HG03457 (cell line): ENCODE measurements at regions not wholly inside any gene's neighbourhood (a gene's known extent, or its start where the extent isn't known, plus 50 kb on each side); places are given as distances from the start of the nearest gene placed in this dataset.

Source experiments
- ATAC-seq: cut with Tn5 transposase; IDR thresholded peaks from one replicate; pipeline ENCODE4 v1.9.1; 2021; ENCODE audit warnings: moderate number of reproducible peaks; ENCODE audit not compliant: unreplicated experiment

DNA sequence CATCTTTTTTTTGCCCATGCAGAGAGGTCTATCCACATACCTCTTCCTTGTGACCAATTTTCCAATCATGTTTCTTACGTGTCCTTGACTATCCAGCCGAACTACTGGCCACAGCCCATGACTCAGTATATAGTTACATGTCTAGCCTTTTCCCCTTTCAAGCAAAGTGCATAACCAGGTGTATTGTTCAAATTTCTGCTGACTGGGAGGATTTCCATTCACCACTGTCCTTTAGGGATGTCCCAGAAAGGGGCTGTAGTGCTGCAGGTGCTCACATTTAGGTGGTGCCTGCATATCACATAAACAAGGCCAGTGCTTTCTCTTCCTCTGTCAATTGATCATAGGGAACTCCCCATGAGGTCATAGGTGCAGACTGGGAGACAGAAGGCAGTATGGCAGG lies 69.4 kb upstream of the ALDH1A3 start:
- no peak for ATAC-seq

GRCh38 chr15:100810831-100811230 lies 68.8 kb upstream of the ALDH1A3 start:
- no peak for ATAC-seq

DNA sequence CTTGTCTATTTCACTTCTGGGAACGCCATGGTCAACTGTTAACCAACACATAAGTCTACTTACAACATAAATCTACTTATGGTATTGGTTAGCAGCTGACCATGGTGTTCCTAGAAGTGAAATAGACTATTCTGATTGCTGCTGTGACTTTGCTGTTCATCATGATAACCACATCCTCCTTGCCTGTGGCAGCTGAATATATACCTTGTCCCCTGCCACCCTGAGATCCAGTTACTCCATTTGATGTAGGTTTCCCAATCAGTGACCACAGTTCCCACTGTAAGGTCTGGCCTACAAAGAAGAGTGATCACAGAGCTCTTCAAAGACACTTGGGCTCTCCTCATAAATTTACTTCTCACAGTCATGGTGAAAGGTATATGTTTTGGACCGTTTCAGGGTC lies 66.8 kb upstream of the ALDH1A3 start:
- no peak for ATAC-seq

DNA sequence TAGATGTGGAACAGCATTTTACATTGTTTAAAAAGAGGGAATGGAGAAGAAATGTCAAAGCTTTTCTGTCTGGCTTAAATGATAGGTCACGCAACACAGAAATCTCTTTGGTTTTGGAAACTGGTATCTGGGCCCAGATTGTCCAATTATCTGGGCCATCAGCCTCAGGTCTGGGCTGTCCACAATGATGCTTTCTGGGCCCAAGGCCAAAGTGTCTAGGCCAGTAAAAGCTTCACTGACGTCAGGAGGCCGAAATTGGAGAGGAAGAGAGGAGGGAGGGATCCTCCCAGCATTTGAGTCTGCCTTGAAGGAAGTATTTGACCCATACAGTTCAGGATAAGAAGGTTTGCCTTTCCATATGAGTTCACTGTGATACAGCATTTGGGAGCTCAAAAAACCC lies 60.7 kb upstream of the ALDH1A3 start:
- no peak for ATAC-seq

DNA sequence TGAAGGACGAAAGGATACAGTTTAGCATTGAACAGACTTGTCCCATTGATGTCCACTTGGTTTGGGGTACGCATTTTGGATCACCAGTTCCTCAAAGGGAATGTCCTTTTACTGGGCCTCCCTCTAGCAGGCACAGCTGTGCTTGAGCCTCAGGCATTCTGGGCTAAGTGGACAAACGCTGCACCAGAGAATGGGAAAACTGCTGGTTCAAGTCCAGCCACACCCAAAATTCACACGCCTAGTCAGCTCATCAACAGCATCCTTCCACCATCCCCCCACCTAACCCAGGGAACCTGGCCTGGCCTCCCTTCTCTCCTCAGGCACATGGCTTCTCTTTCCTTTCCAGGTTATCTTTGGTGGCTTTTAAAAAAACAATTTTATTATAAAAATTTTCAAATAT lies 59.1 kb upstream of the ALDH1A3 start:
- no peak for ATAC-seq

- no peak for ATAC-seq
Measured at GRCh38 chr15:100821327-100821726, 58.3 kb upstream of the ALDH1A3 start.

DNA sequence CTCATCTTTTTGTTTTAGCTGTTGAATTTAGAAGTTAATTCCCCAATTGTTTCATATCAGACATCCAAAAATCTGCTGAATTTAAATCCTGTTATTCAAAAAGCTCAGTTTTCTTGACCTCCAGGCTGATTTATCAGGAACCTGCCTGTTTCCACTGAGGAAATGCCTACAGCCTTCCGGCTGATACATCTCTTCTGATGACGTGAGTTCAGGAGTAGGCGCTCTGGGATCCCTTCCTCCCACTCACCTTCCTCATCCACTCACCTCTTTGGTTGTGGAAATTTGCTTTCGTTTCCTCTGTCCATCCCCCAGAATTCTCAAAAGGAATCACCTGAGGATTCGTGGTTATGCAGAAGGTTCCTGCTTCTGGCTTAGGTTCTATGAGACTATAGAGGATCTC lies 55.4 kb upstream of the ALDH1A3 start:
- ATAC-seq = no peak

GRCh38 chr15:100829457-100829856 lies 50.2 kb upstream of the ALDH1A3 start:
- no peak for ATAC-seq
